Liver (tissue), 8 donors: ENCODE measurements at regions not wholly inside any gene's neighbourhood (a gene's known extent, or its start where the extent isn't known, plus 50 kb on each side); places are given as distances from the start of the nearest gene placed in this dataset.

Experiments used
- DNase-seq: peaks from one replicate; pipeline ENCODE4 v3.0.0-alpha.2; 2017; ENCODE audit warnings: low spot score
- H3K27ac ChIP-seq, 2 donors: one replicate each; pipeline ENCODE4 v1.7.0; 2013; ENCODE audit warnings: inconsistent platforms in 2 of 2, low read length in 2 of 2, control low read depth in 1 of 2, low read depth in 1 of 2, mild to moderate bottlenecking in 1 of 2
- H3K27me3 ChIP-seq, 4 donors: one replicate each; pipeline versions ENCODE4 v1.6.1 to v1.7.0; 2013; ENCODE audit warnings: low read length in 3 of 4, inconsistent platforms in 1 of 4, mild to moderate bottlenecking in 1 of 4, moderate library complexity in 1 of 4; ENCODE audit not compliant: control insufficient read depth in 4 of 4, insufficient read depth in 4 of 4
- H3K36me3 ChIP-seq, 4 donors: one replicate each; pipeline versions ENCODE4 v1.6.1 to v1.7.0; 2013; ENCODE audit warnings: low read length in 3 of 4, mild to moderate bottlenecking in 3 of 4, low read depth in 1 of 4, moderate library complexity in 1 of 4; ENCODE audit not compliant: control insufficient read depth in 4 of 4, insufficient read depth in 3 of 4
- H3K4me1 ChIP-seq, 4 donors: one replicate each; pipeline versions ENCODE4 v1.6.1 to v1.7.0; 2013; ENCODE audit warnings: low read length in 3 of 4, mild to moderate bottlenecking in 3 of 4, moderate library complexity in 1 of 4; ENCODE audit not compliant: control insufficient read depth in 4 of 4, insufficient read depth in 4 of 4
- H3K4me3 ChIP-seq, 3 donors: one replicate each; pipeline versions ENCODE4 v1.6.1 to v1.7.0; 2013; ENCODE audit warnings: low read length in 3 of 3, control low read depth in 1 of 3, low read depth in 1 of 3, mild to moderate bottlenecking in 1 of 3
- H3K9ac ChIP-seq, 2 donors: one replicate each; pipeline ENCODE4 v1.7.0; 2013; ENCODE audit warnings: low read length in 2 of 2, mild to moderate bottlenecking in 2 of 2, moderate library complexity in 2 of 2, control low read depth in 1 of 2, low read depth in 1 of 2
- H3K9me3 ChIP-seq, 4 donors: one replicate each; pipeline versions ENCODE4 v1.6.1 to v1.7.0; 2013; ENCODE audit warnings: low read length in 3 of 4; ENCODE audit not compliant: control insufficient read depth in 4 of 4
- EGR1 ChIP-seq, 2 donors: IDR thresholded peaks; 2 replicates each; pipeline ENCODE4 v1.6.1; 2016 to 2018; ENCODE audit warnings: antibody characterized with exemption in 2 of 2, low read depth in 2 of 2
- FOXA1 ChIP-seq: IDR thresholded peaks from 2 replicates; pipeline ENCODE4 v1.6.1; 2016; ENCODE audit warnings: antibody characterized with exemption
- FOXA2 ChIP-seq: IDR thresholded peaks from 2 replicates; pipeline ENCODE4 v1.6.1; 2016; ENCODE audit warnings: antibody characterized with exemption
- GABPA ChIP-seq, 2 donors: IDR thresholded peaks in 1 of 2; conservative IDR thresholded peaks in 1 of 2; 2 replicates each; pipeline ENCODE4 v1.6.1; 2016; ENCODE audit warnings: antibody characterized with exemption in 2 of 2, mild to moderate bottlenecking in 1 of 2, moderate library complexity in 1 of 2
- HNF4A ChIP-seq, 2 donors: conservative IDR thresholded peaks; 2 replicates each; pipeline ENCODE4 v1.6.1; 2016; ENCODE audit warnings: antibody characterized with exemption in 2 of 2, mild to moderate bottlenecking in 2 of 2
- HNF4G ChIP-seq: IDR thresholded peaks from 2 replicates; pipeline ENCODE4 v1.6.1; 2016; ENCODE audit warnings: antibody characterized with exemption
- JUND ChIP-seq, 2 donors: IDR thresholded peaks; 2 replicates each; pipeline ENCODE4 v1.6.1; 2016; ENCODE audit warnings: antibody characterized with exemption in 2 of 2
- NR2F2 ChIP-seq: IDR thresholded peaks from 2 replicates; pipeline ENCODE4 v1.6.1; 2016; ENCODE audit warnings: antibody characterized with exemption
- RAD21 ChIP-seq, 2 donors: IDR thresholded peaks; 2 replicates each; pipeline ENCODE4 v1.6.1; 2016; ENCODE audit warnings: antibody characterized with exemption in 2 of 2, mild to moderate bottlenecking in 2 of 2
- RXRA ChIP-seq, 2 donors: IDR thresholded peaks; 2 replicates each; pipeline ENCODE4 v1.6.1; 2017 to 2018; ENCODE audit warnings: antibody characterized with exemption in 2 of 2, mild to moderate bottlenecking in 1 of 2
- SP1 ChIP-seq: IDR thresholded peaks from 2 replicates; pipeline ENCODE4 v1.6.1; 2018; ENCODE audit warnings: antibody characterized with exemption, mild to moderate bottlenecking
- TAF1 ChIP-seq: conservative IDR thresholded peaks from 2 replicates; pipeline ENCODE4 v1.6.1; 2016; ENCODE audit warnings: antibody characterized with exemption, mild to moderate bottlenecking
- YY1 ChIP-seq: IDR thresholded peaks from 2 replicates; pipeline ENCODE4 v1.6.1; 2016; ENCODE audit warnings: antibody characterized with exemption, mild to moderate bottlenecking
- WGBS: extraction: QIAGEN DNeasy Blood & Tissue Kit; methylation state at CpG from one replicate; pipeline ENCODE4 v1.1.7; 2013; 5-methylcytosine and 5-hydroxymethylcytosine counted together
- TF ChIP-seq, protein P1 (sequence below): IDR thresholded peaks from 2 replicates; pipeline ENCODE4 v1.6.1; 2016; ENCODE audit warnings: antibody characterized with exemption
- TF ChIP-seq, protein P2 (sequence below): IDR thresholded peaks from 2 replicates; pipeline ENCODE4 v1.6.1; 2016; ENCODE audit warnings: antibody characterized with exemption
- TF ChIP-seq, protein P3 (sequence below): fragments of 150-350 bp; IDR thresholded peaks from 2 replicates; pipeline ENCODE4 v1.5.1; 2017; ENCODE audit warnings: improper control_type of control experiment, low read depth, low read length; ENCODE audit not compliant: missing input control
- TF ChIP-seq, protein P4 (sequence below): IDR thresholded peaks from 2 replicates; pipeline ENCODE4 v1.6.1; 2016; ENCODE audit warnings: antibody characterized with exemption, mild to moderate bottlenecking
- TF ChIP-seq, protein P5 (sequence below): IDR thresholded peaks from 2 replicates; pipeline ENCODE4 v1.6.1; 2016; ENCODE audit warnings: antibody characterized with exemption
- donor health status: healthy.
- donor health status: healthy.
- donor health status: healthy.
- donor health status: healthy.
- donor health status: healthy.

DNA sequence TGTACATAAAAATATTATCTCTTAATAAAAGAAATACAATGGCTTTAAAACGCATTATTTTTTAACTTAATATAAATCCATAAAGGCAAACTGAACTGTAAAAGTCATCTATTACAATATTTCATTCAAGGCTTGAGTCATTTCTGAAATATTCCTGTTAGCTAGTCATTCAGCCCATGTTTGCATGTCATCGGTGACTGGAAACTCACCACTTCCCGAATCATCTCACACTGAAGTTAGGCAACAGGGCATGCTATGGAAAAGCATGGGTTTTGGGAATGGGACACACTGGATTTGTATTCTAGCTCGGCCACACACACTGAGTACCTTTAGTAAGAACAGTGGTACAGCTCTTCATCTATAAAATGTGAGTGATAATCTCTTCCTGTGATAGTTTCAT, 691.1 kb upstream of the C9orf72 start:
- H3K4me1 ChIP-seq, result no peaks in the 10 kb centered on the region
- H3K9me3 ChIP-seq, result no peaks in the 10 kb centered on the region
- DNase-seq, result no peak
- WGBS, result 76% methylated on average over 4 of the region's 4 CpGs
- no peaks in the 10 kb centered on the region for H3K27me3 ChIP-seq
- no peak overlapping the region for H3K9ac ChIP-seq
- H3K27ac ChIP-seq, result no peak overlapping the region
- TF ChIP-seq HNF4G (no peak), FOXA1 (no peak), YY1 (no peak), SP1 (no peak), JUND (IDR thresholded peaks at IDR 0.05) (no peak), RAD21 (IDR thresholded peaks at IDR 0.05) (no peak), NR2F2 (no peak), FOXA2 (no peak), RXRA (IDR thresholded peaks at IDR 0.05) (no peak)
- TF ChIP-seq, protein P1, sequence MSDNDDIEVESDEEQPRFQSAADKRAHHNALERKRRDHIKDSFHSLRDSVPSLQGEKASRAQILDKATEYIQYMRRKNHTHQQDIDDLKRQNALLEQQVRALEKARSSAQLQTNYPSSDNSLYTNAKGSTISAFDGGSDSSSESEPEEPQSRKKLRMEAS, result no peak
- TF ChIP-seq, protein P2, sequence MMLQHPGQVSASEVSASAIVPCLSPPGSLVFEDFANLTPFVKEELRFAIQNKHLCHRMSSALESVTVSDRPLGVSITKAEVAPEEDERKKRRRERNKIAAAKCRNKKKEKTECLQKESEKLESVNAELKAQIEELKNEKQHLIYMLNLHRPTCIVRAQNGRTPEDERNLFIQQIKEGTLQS, result no peak
- TF ChIP-seq, protein P3, sequence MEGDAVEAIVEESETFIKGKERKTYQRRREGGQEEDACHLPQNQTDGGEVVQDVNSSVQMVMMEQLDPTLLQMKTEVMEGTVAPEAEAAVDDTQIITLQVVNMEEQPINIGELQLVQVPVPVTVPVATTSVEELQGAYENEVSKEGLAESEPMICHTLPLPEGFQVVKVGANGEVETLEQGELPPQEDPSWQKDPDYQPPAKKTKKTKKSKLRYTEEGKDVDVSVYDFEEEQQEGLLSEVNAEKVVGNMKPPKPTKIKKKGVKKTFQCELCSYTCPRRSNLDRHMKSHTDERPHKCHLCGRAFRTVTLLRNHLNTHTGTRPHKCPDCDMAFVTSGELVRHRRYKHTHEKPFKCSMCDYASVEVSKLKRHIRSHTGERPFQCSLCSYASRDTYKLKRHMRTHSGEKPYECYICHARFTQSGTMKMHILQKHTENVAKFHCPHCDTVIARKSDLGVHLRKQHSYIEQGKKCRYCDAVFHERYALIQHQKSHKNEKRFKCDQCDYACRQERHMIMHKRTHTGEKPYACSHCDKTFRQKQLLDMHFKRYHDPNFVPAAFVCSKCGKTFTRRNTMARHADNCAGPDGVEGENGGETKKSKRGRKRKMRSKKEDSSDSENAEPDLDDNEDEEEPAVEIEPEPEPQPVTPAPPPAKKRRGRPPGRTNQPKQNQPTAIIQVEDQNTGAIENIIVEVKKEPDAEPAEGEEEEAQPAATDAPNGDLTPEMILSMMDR, result no peak
- TF ChIP-seq, protein P4, sequence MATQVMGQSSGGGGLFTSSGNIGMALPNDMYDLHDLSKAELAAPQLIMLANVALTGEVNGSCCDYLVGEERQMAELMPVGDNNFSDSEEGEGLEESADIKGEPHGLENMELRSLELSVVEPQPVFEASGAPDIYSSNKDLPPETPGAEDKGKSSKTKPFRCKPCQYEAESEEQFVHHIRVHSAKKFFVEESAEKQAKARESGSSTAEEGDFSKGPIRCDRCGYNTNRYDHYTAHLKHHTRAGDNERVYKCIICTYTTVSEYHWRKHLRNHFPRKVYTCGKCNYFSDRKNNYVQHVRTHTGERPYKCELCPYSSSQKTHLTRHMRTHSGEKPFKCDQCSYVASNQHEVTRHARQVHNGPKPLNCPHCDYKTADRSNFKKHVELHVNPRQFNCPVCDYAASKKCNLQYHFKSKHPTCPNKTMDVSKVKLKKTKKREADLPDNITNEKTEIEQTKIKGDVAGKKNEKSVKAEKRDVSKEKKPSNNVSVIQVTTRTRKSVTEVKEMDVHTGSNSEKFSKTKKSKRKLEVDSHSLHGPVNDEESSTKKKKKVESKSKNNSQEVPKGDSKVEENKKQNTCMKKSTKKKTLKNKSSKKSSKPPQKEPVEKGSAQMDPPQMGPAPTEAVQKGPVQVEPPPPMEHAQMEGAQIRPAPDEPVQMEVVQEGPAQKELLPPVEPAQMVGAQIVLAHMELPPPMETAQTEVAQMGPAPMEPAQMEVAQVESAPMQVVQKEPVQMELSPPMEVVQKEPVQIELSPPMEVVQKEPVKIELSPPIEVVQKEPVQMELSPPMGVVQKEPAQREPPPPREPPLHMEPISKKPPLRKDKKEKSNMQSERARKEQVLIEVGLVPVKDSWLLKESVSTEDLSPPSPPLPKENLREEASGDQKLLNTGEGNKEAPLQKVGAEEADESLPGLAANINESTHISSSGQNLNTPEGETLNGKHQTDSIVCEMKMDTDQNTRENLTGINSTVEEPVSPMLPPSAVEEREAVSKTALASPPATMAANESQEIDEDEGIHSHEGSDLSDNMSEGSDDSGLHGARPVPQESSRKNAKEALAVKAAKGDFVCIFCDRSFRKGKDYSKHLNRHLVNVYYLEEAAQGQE, result no peak
- no peak overlapping the region for H3K4me3 ChIP-seq
- H3K36me3 ChIP-seq, result no peaks in the 10 kb centered on the region

DNA sequence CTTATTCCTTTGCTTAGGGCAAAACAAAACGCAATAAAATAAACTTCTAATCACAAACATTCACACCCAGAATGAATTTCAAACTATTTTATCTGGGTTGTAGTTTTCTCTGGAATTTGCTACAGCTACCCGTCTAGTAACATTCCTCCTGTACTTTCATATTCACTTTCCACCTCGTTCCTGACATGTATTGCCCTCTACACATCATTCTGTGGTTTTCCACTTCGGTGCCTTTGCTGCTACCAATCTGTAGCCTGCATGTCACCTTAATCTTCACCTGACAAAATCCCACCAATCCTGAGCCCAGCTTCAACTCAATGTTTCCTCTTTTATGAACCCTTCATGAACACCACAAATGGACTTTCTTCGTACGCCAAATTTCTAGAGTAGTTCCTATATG, 694.1 kb upstream of the C9orf72 start:
- WGBS, result 68% methylated on average over 6 of the region's 6 CpGs
- no peaks in the 10 kb centered on the region for H3K36me3 ChIP-seq
- TF ChIP-seq, protein P3, result no peak
- TF ChIP-seq GABPA (IDR thresholded peaks at IDR 0.05 in 1 of 2, conservative IDR thresholded peaks at IDR 0.05 in 1 of 2) (no peak), RXRA (IDR thresholded peaks at IDR 0.05) (no peak), YY1 (no peak), NR2F2 (no peak), TAF1 (no peak), HNF4A (conservative IDR thresholded peaks at IDR 0.05) (no peak), FOXA1 (no peak), FOXA2 (no peak), SP1 (no peak), EGR1 (IDR thresholded peaks at IDR 0.05; ENCODE audit: low read depth in 2 of 2) (no peak), RAD21 (IDR thresholded peaks at IDR 0.05) (no peak), JUND (IDR thresholded peaks at IDR 0.05) (no peak)
- TF ChIP-seq, protein P2, result no peak
- TF ChIP-seq, protein P5, sequence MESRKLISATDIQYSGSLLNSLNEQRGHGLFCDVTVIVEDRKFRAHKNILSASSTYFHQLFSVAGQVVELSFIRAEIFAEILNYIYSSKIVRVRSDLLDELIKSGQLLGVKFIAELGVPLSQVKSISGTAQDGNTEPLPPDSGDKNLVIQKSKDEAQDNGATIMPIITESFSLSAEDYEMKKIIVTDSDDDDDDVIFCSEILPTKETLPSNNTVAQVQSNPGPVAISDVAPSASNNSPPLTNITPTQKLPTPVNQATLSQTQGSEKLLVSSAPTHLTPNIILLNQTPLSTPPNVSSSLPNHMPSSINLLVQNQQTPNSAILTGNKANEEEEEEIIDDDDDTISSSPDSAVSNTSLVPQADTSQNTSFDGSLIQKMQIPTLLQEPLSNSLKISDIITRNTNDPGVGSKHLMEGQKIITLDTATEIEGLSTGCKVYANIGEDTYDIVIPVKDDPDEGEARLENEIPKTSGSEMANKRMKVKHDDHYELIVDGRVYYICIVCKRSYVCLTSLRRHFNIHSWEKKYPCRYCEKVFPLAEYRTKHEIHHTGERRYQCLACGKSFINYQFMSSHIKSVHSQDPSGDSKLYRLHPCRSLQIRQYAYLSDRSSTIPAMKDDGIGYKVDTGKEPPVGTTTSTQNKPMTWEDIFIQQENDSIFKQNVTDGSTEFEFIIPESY, result no peak
- TF ChIP-seq, protein P1, result no peak

More for the DNA sequence above, 694.1 kb upstream of the C9orf72 start:
- H3K4me1 ChIP-seq, result no peaks in the 10 kb centered on the region
- no peak overlapping the region for H3K9ac ChIP-seq
- no peak overlapping the region for H3K27ac ChIP-seq
- H3K9me3 ChIP-seq, result no peaks in the 10 kb centered on the region
- no peak overlapping the region for H3K4me3 ChIP-seq
- no peaks in the 10 kb centered on the region for H3K27me3 ChIP-seq
- DNase-seq, result no peak
